Karpas-422 (cell line): ENCODE measurements at regions not wholly inside any gene's neighbourhood (a gene's known extent, or its start where the extent isn't known, plus 50 kb on each side); places are given as distances from the start of the nearest gene placed in this dataset.

Experiments
- DNase-seq: peaks from one replicate; pipeline ENCODE4 v3.0.0-alpha.2; 2015
- H2AFZ ChIP-seq: fragments of 200-600 bp; sonication (generic); 2 replicates; pipeline ENCODE4 v1.6.1; 2014; ENCODE audit warnings: antibody characterized with exemption, low read length, mixed read lengths
- H3K27ac ChIP-seq: fragments of 200-600 bp; sonication (generic); 2 replicates; pipeline ENCODE4 v1.5.1; 2014; ENCODE audit warnings: mild to moderate bottlenecking, low read length, moderate library complexity
- H3K27me3 ChIP-seq: fragments of 200-600 bp; sonication (generic); 2 replicates; pipeline ENCODE4 v1.6.1; 2014; ENCODE audit warnings: low read length, mixed read lengths
- H3K36me3 ChIP-seq: fragments of 200-600 bp; sonication (generic); 2 replicates; pipeline ENCODE4 v1.6.1; 2014; ENCODE audit warnings: low read length, mixed read lengths; ENCODE audit not compliant: insufficient read depth
- H3K4me1 ChIP-seq: fragments of 200-600 bp; sonication (generic); 2 replicates; pipeline ENCODE4 v1.6.1; 2014; ENCODE audit warnings: mild to moderate bottlenecking, low read length, mixed read lengths
- H3K4me2 ChIP-seq: fragments of 200-600 bp; sonication (generic); 2 replicates; pipeline ENCODE4 v1.6.1; 2014; ENCODE audit warnings: low read length, low read depth, mild to moderate bottlenecking; ENCODE audit not compliant: poor library complexity, severe bottlenecking
- H3K4me3 ChIP-seq: fragments of 200-600 bp; sonication (generic); 2 replicates; pipeline ENCODE4 v1.5.1; 2014; ENCODE audit warnings: mild to moderate bottlenecking, antibody characterized with exemption, low read length, mixed read lengths
- H3K79me2 ChIP-seq: fragments of 200-600 bp; sonication (generic); 2 replicates; pipeline ENCODE4 v1.6.1; 2014; ENCODE audit warnings: mild to moderate bottlenecking, low read length, mixed read lengths
- H3K9ac ChIP-seq: fragments of 200-600 bp; sonication (generic); 2 replicates; pipeline ENCODE4 v1.6.0; 2014; ENCODE audit warnings: low read length
- H3K9me2 ChIP-seq: fragments of 200-600 bp; sonication (generic), shearing (Covaris generic); replicated peaks from 2 replicates; pipeline ENCODE4 v1.6.0; 2014; ENCODE audit warnings: mild to moderate bottlenecking, low read length, moderate library complexity; ENCODE audit not compliant: insufficient read depth
- H3K9me3 ChIP-seq: fragments of 300-700, 200-600 bp; sonication (generic); 2 replicates; pipeline ENCODE4 v1.6.1; 2014; ENCODE audit warnings: low read length, mixed read lengths
- H4K20me1 ChIP-seq: fragments of 200-600 bp; sonication (generic); 2 replicates; pipeline ENCODE4 v1.6.1; 2014; ENCODE audit warnings: mild to moderate bottlenecking, antibody characterized with exemption, low read length, low read depth; ENCODE audit not compliant: insufficient read depth

DNA sequence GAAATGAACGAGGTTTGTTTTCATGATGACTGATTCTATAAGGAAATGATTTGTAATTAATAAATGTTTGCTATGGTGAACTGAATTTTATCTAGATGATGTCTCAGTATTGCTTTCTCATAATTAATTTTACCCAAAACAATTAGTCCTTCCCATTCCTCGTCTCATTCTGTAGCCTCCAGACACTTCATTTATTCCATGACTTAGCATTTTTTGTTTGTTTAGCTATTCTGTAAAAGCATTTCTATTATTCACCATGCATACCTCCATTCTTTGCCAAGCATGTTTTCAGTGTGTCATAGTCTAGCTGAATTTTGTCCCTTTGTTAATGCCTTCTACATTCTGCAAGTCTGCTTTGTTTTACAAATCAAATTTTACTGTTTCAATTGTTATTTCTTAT, 137.4 kb upstream of the RPL10L start:
- no peak for DNase-seq
- no peak overlapping the region for H3K27ac ChIP-seq
- H3K9me2 ChIP-seq: no peaks in the 10 kb centered on the region
- peaks cover 54% of the 10 kb centered on the region for H3K9me3 ChIP-seq
- no peaks in the 10 kb centered on the region for H4K20me1 ChIP-seq
- no peak overlapping the region for H3K4me3 ChIP-seq
- H3K79me2 ChIP-seq: no peaks in the 10 kb centered on the region
- H3K27me3 ChIP-seq: no peaks in the 10 kb centered on the region
- H3K36me3 ChIP-seq: no peaks in the 10 kb centered on the region
- H2AFZ ChIP-seq: no peak overlapping the region
- H3K4me1 ChIP-seq: no peaks in the 10 kb centered on the region
- no peak overlapping the region for H3K9ac ChIP-seq
- no peak overlapping the region for H3K4me2 ChIP-seq

DNA sequence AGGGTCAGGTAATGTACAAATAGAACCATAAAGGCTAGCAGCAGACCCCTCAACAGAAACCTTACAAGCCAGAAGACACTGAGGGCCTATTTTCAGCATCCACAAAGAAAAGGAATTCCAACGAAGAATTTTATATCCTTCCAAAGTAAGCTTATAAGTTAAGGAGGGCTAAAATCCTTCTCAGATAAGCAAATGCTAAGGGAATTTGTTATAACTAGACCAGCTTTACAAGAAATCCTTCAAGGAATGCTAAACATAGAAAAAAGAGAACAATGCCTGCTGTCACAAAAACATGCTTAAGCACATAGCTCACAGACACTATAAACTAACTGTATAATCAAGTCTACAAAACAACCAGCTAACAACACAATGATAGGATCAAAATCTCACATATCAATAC, 130.7 kb upstream of the RPL10L start:
- no peaks in the 10 kb centered on the region for H3K4me1 ChIP-seq
- no peaks in the 10 kb centered on the region for H4K20me1 ChIP-seq
- no peak overlapping the region for H3K9ac ChIP-seq
- H3K9me3 ChIP-seq: peaks cover 61% of the 10 kb centered on the region
- H3K79me2 ChIP-seq: no peaks in the 10 kb centered on the region
- DNase-seq: no peak
- H2AFZ ChIP-seq: no peak overlapping the region
- no peaks in the 10 kb centered on the region for H3K27me3 ChIP-seq
- no peak overlapping the region for H3K4me3 ChIP-seq
- no peak overlapping the region for H3K4me2 ChIP-seq
- H3K36me3 ChIP-seq: no peaks in the 10 kb centered on the region
- no peaks in the 10 kb centered on the region for H3K9me2 ChIP-seq
- H3K27ac ChIP-seq: no peak overlapping the region

DNA sequence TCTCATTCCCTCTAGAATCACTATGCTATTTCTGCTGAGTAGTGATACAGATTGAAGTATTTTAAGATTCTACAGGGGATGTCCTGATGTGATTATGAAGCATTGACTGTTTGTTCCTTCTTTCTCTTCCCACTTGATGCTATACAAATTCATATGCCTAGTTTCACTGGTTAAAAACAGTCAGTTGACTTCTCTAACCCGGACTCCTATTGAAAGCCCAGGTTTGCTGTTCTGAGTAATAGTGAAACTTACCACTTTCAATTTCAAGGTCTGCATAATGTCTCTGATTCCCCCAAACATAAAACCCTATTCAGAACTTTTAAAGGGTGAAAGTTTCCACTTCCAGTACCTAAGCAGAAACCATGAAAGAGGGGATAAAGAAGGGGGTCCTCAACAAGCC, 117.7 kb upstream of the RPL10L start:
- DNase-seq: no peak

DNA sequence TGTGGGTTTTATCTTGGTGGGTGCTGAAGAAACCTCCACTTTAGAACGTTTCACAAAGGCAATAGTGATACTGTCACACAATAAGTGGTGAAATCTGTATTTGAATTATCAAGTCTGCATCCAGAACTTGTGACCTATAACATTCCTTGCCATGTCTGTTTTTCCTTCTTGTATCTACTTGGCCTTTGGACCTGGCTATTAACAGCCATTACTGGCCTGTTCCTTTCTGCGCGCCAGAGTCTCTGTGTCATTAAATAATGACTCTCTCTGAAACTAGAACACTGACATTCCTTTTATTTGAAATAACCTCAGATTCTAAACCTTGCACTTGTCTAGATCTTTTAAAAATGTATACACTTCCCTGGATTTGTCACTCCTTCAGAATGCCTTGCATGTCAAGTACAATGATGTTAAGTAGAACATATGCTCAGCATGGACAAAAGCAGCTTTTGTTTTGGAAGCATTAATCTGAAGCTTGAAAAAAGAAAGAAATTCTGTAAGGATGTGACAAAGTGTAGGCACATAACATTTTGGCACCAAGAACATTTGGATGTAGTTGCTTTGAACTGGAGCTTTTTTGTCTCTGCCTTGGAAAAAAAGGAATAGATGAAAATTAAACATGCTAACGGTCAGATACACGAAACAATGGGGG, 95.5 kb upstream of the RPL10L start:
- no peak overlapping the region for H3K4me3 ChIP-seq
- H3K9ac ChIP-seq: no peak overlapping the region
- no peaks in the 10 kb centered on the region for H3K9me2 ChIP-seq
- H3K79me2 ChIP-seq: no peaks in the 10 kb centered on the region
- no peaks in the 10 kb centered on the region for H3K4me1 ChIP-seq
- no peaks in the 10 kb centered on the region for H3K36me3 ChIP-seq
- H3K9me3 ChIP-seq: peaks cover 76% of the 10 kb centered on the region
- no peak overlapping the region for H2AFZ ChIP-seq
- H3K27ac ChIP-seq: no peak overlapping the region
- H3K4me2 ChIP-seq: no peak overlapping the region
- DNase-seq: no peak
- H4K20me1 ChIP-seq: no peaks in the 10 kb centered on the region
- H3K27me3 ChIP-seq: no peaks in the 10 kb centered on the region

More for the DNA sequence above, 117.7 kb upstream of the RPL10L start:
- Histone ChIP-seq H3K9me2 (no peaks in the 10 kb centered on the region), H3K27me3 (no peaks in the 10 kb centered on the region), H4K20me1 (no peaks in the 10 kb centered on the region), H3K4me2 (no peak overlapping the region), H2AFZ (no peak overlapping the region), H3K79me2 (no peaks in the 10 kb centered on the region), H3K27ac (no peak overlapping the region), H3K9me3 (peaks cover 43% of the 10 kb centered on the region), H3K9ac (no peak overlapping the region), H3K36me3 (no peaks in the 10 kb centered on the region), H3K4me3 (no peak overlapping the region), H3K4me1 (no peaks in the 10 kb centered on the region)

DNA sequence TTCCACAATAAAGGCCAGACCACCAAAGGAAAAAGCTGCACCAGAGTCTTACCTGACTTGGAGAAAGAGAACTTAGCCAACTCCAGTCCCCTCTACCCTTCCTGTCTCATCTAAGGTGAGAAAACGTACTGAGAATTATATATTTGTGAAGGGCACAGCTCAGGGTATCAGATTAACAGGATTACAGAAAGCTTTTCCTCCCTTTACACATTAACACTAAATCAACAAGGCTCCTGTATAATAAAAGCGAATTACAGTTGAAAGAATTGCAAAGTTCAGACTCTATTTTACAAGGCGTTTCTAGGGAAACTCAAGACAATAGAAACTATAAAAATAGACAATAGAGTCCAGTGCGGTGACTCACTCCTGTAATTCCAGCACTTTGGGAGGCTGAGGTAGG, 82.7 kb upstream of the RPL10L start:
- H3K9me2 ChIP-seq: no peaks in the 10 kb centered on the region
- no peak overlapping the region for H3K4me2 ChIP-seq
- H3K79me2 ChIP-seq: no peaks in the 10 kb centered on the region
- no peaks in the 10 kb centered on the region for H4K20me1 ChIP-seq
- no peak overlapping the region for H3K9ac ChIP-seq
- H3K27ac ChIP-seq: no peak overlapping the region
- H3K4me3 ChIP-seq: no peak overlapping the region
- H2AFZ ChIP-seq: no peak overlapping the region
- peaks cover 48% of the 10 kb centered on the region for H3K9me3 ChIP-seq
- DNase-seq: no peak
- H3K27me3 ChIP-seq: no peaks in the 10 kb centered on the region
- no peaks in the 10 kb centered on the region for H3K4me1 ChIP-seq
- no peaks in the 10 kb centered on the region for H3K36me3 ChIP-seq

DNA sequence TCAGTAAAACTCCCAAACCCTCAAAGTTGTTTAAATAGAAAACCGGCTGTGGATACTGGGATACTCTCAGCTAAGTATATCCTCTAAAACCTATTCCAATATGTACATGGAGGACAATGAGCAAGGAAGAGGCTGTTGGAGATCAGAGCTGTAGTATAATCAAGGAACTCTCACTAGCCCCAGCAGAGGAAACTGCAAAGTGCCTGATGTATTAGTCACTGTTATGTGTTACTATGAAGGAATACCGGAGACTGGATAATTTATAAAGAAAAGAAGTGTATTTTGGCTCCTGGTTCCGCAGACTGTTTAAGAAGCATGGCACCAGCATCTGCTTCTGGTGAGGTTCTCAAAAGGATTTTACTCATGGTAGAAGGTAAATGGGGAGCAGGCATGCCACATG, 65.6 kb upstream of the RPL10L start:
- H3K4me1 ChIP-seq: no peaks in the 10 kb centered on the region
- H3K27me3 ChIP-seq: no peaks in the 10 kb centered on the region
- no peak overlapping the region for H3K4me3 ChIP-seq
- no peak overlapping the region for H3K4me2 ChIP-seq
- DNase-seq: no peak
- no peak overlapping the region for H3K9ac ChIP-seq
- peaks cover 56% of the 10 kb centered on the region for H3K9me3 ChIP-seq
- no peak overlapping the region for H2AFZ ChIP-seq
- no peaks in the 10 kb centered on the region for H3K79me2 ChIP-seq
- H3K27ac ChIP-seq: no peak overlapping the region
- no peaks in the 10 kb centered on the region for H3K36me3 ChIP-seq
- H4K20me1 ChIP-seq: no peaks in the 10 kb centered on the region
- H3K9me2 ChIP-seq: no peaks in the 10 kb centered on the region
